ENCODE measurements at regions not wholly inside any gene's neighbourhood (a gene's known extent, or its start where the extent isn't known, plus 50 kb on each side); places are given as distances from the start of the nearest gene placed in this dataset.

- no peak for DNase-seq (ENCODE audit: extremely low read depth, low read depth)
- TF ChIP-seq, protein P1, sequence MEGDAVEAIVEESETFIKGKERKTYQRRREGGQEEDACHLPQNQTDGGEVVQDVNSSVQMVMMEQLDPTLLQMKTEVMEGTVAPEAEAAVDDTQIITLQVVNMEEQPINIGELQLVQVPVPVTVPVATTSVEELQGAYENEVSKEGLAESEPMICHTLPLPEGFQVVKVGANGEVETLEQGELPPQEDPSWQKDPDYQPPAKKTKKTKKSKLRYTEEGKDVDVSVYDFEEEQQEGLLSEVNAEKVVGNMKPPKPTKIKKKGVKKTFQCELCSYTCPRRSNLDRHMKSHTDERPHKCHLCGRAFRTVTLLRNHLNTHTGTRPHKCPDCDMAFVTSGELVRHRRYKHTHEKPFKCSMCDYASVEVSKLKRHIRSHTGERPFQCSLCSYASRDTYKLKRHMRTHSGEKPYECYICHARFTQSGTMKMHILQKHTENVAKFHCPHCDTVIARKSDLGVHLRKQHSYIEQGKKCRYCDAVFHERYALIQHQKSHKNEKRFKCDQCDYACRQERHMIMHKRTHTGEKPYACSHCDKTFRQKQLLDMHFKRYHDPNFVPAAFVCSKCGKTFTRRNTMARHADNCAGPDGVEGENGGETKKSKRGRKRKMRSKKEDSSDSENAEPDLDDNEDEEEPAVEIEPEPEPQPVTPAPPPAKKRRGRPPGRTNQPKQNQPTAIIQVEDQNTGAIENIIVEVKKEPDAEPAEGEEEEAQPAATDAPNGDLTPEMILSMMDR (IDR thresholded peaks at IDR 0.05; ENCODE audit: low read depth, low read length, missing control alignments): no peak
- H3K4me3 ChIP-seq (replicated peaks; ENCODE audit: low read depth, low read length): no peak overlapping the region
These were observed 282.6 kb upstream of the LRRC3B start for GRCh38 chr3:26340001-26340400.

DNA sequence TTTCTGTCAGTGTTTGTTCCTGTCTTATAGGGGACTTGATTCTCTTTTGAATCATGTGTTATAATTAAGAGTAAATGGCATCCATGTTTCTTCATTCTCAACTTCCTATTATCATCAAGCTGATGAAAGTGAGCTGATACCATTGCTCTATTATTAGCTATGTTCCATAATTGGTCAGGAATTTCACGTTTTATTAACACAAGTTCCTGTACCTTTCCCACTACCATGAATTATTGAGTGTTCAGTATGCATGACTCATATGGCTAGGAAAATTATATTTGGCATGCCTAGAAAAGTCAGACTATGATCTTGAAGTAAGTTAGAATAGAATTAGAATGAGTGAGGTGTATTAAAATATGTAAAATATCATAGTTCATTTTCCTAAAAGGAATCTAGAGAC is 278.9 kb upstream of the LRRC3B start:
- TF ChIP-seq, protein P1 (IDR thresholded peaks at IDR 0.05; ENCODE audit: low read depth, low read length, missing control alignments): no peak
- DNase-seq (ENCODE audit: extremely low read depth, low read depth): no peak
- no peak overlapping the region for H3K4me3 ChIP-seq (replicated peaks; ENCODE audit: low read depth, low read length)

DNA sequence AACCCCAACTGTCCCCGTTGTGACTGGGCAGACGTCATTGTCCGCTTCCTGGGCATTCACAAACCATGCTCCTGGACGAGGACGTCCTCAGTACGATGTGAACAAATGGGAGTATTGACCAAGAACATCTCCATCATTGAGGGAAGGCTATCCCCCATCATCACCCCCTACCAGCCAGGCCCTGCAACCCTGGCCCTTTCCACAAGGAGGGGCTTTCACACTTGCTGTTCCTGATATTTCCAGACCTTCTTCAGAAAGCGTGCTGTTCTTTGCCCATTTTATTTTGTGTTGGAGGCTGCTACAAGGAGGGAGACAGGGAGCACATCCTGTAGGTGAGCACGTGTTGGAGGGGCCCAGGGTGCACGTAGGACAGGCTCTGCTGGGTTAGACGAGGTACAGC is 277.0 kb upstream of the LRRC3B start:
- no peak for DNase-seq (ENCODE audit: extremely low read depth, low read depth)
- TF ChIP-seq, protein P1 (IDR thresholded peaks at IDR 0.05; ENCODE audit: low read depth, low read length, missing control alignments): no peak
- no peak overlapping the region for H3K4me3 ChIP-seq (replicated peaks; ENCODE audit: low read depth, low read length)

DNA sequence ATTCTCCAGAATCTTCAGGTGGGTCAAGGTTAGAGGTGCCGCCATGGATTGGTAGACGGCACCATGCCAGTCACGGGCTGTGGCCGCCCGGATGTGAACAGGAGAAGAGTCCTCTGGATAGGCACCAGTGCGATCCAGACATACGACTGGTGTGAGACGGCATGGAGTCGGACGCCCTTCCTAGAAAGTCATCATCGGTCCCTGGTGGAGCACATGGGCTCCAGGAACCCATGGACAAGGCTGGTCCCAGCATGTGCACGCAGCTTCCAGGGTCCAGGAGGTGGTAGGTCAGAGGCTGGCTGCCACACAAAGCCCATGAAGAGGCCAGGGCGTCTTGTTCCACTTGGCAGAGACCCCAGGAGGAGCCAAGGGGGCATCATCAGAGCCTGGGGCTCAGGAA is 276.1 kb upstream of the LRRC3B start:
- DNase-seq (ENCODE audit: extremely low read depth, low read depth): no peak
- H3K4me3 ChIP-seq (replicated peaks; ENCODE audit: low read depth, low read length): no peak overlapping the region
- TF ChIP-seq, protein P1 (IDR thresholded peaks at IDR 0.05; ENCODE audit: low read depth, low read length, missing control alignments): no peak

- H3K4me3 ChIP-seq (replicated peaks; ENCODE audit: low read depth, low read length): no peak overlapping the region
- TF ChIP-seq, protein P1 (IDR thresholded peaks at IDR 0.05; ENCODE audit: low read depth, low read length, missing control alignments): no peak
- DNase-seq (ENCODE audit: extremely low read depth, low read depth): no peak
These were observed 275.4 kb upstream of the LRRC3B start for GRCh38 chr3:26347150-26347549.

DNA sequence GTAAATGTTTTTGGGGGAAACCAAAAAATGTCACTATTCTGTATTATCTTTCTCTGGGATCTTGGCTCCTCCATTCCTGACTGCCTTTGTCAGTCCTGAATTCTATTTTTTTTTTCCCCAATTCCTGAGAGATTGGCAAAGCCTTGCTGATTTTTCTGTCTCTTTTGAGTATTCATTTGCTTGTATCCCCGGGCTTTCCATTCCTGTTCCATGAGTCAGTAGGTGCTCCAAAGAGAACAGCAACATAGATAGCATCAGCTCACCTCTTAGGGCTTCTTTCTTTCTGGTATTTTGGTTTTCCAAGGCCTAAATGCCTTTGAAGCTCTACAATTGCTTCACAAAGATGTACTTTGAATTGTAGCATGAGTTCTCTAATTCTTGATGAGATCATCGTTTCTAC is 271.7 kb upstream of the LRRC3B start:
- H3K4me3 ChIP-seq (replicated peaks; ENCODE audit: low read depth, low read length): no peak overlapping the region
- DNase-seq (ENCODE audit: extremely low read depth, low read depth): no peak
- TF ChIP-seq, protein P1 (IDR thresholded peaks at IDR 0.05; ENCODE audit: low read depth, low read length, missing control alignments): no peak

- DNase-seq (ENCODE audit: extremely low read depth, low read depth): no peak
- TF ChIP-seq, protein P1 (IDR thresholded peaks at IDR 0.05; ENCODE audit: low read depth, low read length, missing control alignments): no peak
- H3K4me3 ChIP-seq (replicated peaks; ENCODE audit: low read depth, low read length): no peak overlapping the region
These were observed 269.5 kb upstream of the LRRC3B start for GRCh38 chr3:26353097-26353496.
